Uterus (tissue), 3 donors: ENCODE measurements at regions not wholly inside any gene's neighbourhood (a gene's known extent, or its start where the extent isn't known, plus 50 kb on each side); places are given as distances from the start of the nearest gene placed in this dataset.

Experiments
- DNase-seq, 2 donors: peaks; one replicate each; pipeline ENCODE4 v3.0.0-alpha.2; 2019 to 2020
- H3K27ac ChIP-seq, 2 donors: fragments of 200-600 bp; sonication (generic); 1 replicate in 1 of 2; 2 replicates in 1 of 2; pipeline ENCODE4 v1.5.1; 2016 to 2018
- H3K27me3 ChIP-seq, 2 donors: fragments of 200-600 bp; sonication (generic); one replicate each; pipeline ENCODE4 v1.5.1; 2018 to 2019; ENCODE audit warnings: control low read depth in 1 of 2
- H3K36me3 ChIP-seq, 2 donors: fragments of 200-600 bp; sonication (generic); one replicate each; pipeline ENCODE4 v1.5.1; 2019; ENCODE audit warnings: control low read depth in 1 of 2
- H3K4me1 ChIP-seq, 2 donors: fragments of 200-600 bp; sonication (generic); one replicate each; pipeline ENCODE4 v1.5.1; 2018 to 2019; ENCODE audit warnings: control low read depth in 1 of 2
- H3K4me3 ChIP-seq, 2 donors: fragments of 200-600 bp; sonication (generic); 1 replicate in 1 of 2; 2 replicates in 1 of 2; pipeline ENCODE4 v1.5.1; 2018 to 2019; ENCODE audit warnings: mild to moderate bottlenecking in 1 of 2
- H3K9me3 ChIP-seq, 2 donors: fragments of 200-600 bp; sonication (generic); one replicate each; pipeline ENCODE4 v1.5.1; 2019; ENCODE audit warnings: control low read depth in 1 of 2
- POLR2A ChIP-seq, 2 donors: fragments of 450-650 bp; IDR thresholded peaks; one replicate each; pipeline ENCODE4 v1.6.1; 2016; ENCODE audit warnings: antibody characterized with exemption in 2 of 2, mild to moderate bottlenecking in 1 of 2, moderate library complexity in 1 of 2
- intact Hi-C: fragments of 100-400 bp; cut with DNase I; formaldehyde crosslinking; loops from one replicate; pipeline ENCODE4 v1.15.1; 2023; ENCODE audit warnings: low total_unique reads
- TF ChIP-seq, protein P1 (sequence below), 4 experiments: fragments of 200-600 bp in 2 of 4; fragments of 450-650 bp in 2 of 4; sonication (generic) in 2 of 4; IDR thresholded peaks; one replicate each; pipeline ENCODE4 v1.5.1; 2016 to 2019; ENCODE audit warnings: antibody characterized with exemption in 4 of 4, mild to moderate bottlenecking in 2 of 4, moderate library complexity in 1 of 4
- donor health status: DM: yes; HTN: yes; CAD: no.

GRCh38 chr7:20991544-20991943 lies 204.9 kb upstream of the SP8 start:
- H3K27me3 ChIP-seq: no peaks in the 10 kb centered on the region
- TF ChIP-seq, protein P1, sequence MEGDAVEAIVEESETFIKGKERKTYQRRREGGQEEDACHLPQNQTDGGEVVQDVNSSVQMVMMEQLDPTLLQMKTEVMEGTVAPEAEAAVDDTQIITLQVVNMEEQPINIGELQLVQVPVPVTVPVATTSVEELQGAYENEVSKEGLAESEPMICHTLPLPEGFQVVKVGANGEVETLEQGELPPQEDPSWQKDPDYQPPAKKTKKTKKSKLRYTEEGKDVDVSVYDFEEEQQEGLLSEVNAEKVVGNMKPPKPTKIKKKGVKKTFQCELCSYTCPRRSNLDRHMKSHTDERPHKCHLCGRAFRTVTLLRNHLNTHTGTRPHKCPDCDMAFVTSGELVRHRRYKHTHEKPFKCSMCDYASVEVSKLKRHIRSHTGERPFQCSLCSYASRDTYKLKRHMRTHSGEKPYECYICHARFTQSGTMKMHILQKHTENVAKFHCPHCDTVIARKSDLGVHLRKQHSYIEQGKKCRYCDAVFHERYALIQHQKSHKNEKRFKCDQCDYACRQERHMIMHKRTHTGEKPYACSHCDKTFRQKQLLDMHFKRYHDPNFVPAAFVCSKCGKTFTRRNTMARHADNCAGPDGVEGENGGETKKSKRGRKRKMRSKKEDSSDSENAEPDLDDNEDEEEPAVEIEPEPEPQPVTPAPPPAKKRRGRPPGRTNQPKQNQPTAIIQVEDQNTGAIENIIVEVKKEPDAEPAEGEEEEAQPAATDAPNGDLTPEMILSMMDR (IDR thresholded peaks at IDR 0.05): no peak
- TF ChIP-seq POLR2A (IDR thresholded peaks at IDR 0.05): no peak
- no peaks in the 10 kb centered on the region for H3K4me1 ChIP-seq
- no peak overlapping the region for H3K27ac ChIP-seq
- no peak overlapping the region for H3K4me3 ChIP-seq
- H3K9me3 ChIP-seq: no peaks in the 10 kb centered on the region
- intact Hi-C loops: no loop called here
- H3K36me3 ChIP-seq: no peaks in the 10 kb centered on the region
- no peak for DNase-seq

DNA sequence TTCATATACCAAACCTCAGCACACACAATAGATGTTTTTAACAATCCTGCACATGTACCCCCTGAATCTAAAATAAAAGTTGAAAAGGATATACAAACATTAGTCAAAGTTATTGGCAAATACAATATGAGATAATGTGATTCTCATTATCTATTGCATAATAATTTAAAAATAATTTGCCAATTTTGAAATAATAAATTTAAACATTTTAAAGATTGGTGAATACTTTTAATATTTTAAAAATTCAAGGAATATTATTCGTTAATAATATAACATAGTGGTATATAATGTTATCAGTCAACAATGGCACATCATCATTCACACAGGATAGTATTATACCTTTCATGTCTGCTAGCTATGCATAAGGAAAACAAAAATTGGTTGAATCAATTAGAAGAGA lies 207.0 kb upstream of the SP8 start:
- Histone ChIP-seq H3K4me3 (no peak overlapping the region), H3K4me1 (no peaks in the 10 kb centered on the region), H3K9me3 (no peaks in the 10 kb centered on the region), H3K36me3 (no peaks in the 10 kb centered on the region), H3K27me3 (no peaks in the 10 kb centered on the region), H3K27ac (no peak overlapping the region)
- no peak for DNase-seq
- intact Hi-C loops: no loop called here
- TF ChIP-seq, protein P1 (IDR thresholded peaks at IDR 0.05): no peak
- no peak for TF ChIP-seq POLR2A (IDR thresholded peaks at IDR 0.05)

- Histone ChIP-seq H3K36me3 (no peaks in the 10 kb centered on the region), H3K4me3 (no peak overlapping the region), H3K9me3 (no peaks in the 10 kb centered on the region), H3K4me1 (no peaks in the 10 kb centered on the region), H3K27ac (no peak overlapping the region), H3K27me3 (no peaks in the 10 kb centered on the region)
- no peak for TF ChIP-seq POLR2A (IDR thresholded peaks at IDR 0.05)
- TF ChIP-seq, protein P1 (IDR thresholded peaks at IDR 0.05): no peak
- no peak for DNase-seq
- intact Hi-C loops: no loop called here
Observed at GRCh38 chr7:20998309-20998708, 211.6 kb upstream of the SP8 start.

DNA sequence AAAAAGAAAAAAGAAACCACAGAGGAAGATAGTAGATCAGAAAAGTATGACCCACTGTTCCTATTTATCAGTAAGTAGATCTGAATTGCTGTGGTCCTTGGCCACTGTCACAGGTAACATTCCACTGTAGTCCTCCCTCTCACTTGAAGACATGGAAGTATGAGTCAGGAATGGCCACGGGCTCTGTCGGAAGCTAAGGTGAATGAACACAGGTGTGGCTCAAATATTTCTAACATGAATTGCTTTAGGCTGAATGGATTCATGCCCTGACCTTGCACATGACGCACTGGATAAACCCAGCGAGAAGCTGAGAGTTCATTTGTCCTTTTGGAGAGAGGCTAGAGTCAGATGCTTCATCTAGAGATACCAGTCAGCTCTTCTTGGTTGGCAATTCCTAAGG lies 224.5 kb upstream of the SP8 start:
- no peak for DNase-seq
- Histone ChIP-seq H3K4me1 (no peaks in the 10 kb centered on the region), H3K4me3 (no peak overlapping the region), H3K27ac (no peak overlapping the region), H3K9me3 (no peaks in the 10 kb centered on the region), H3K27me3 (no peaks in the 10 kb centered on the region), H3K36me3 (no peaks in the 10 kb centered on the region)
- intact Hi-C loops: no loop called here
- TF ChIP-seq, protein P1 (IDR thresholded peaks at IDR 0.05): no peak
- TF ChIP-seq POLR2A (IDR thresholded peaks at IDR 0.05): no peak

DNA sequence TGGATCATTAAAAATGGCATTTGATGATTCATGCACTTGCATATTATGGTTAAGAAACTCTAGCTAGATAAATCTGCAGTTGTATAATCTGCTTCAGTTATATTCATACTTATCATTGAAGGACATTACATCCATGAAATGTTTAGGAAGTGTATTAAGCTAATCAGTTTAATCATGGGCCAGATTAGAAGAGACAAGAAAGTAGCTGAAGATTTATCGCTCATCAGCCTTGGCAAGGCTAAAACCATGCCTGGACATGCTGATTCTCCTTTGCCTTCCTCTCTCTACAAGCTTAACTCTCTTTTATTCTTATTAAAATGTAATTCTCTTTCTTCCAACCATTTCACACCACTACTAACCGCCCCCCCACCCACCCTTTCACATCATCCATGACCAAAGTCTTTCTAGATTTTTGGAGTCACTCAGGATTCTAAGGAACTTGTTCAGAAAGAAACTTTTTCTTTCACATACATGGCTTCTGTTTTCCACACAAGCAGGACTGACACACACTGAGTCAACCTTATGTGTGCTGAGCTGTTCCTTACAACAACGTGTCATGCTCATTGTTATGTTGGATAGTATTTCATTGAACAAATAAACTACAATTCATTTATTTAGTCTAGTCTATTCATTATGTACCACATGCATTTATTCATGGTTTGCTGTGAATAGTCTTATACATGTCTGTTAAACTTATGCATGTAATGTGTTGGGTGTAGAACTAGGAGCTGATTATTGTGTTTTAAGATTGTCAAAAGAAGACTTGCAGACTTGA lies 227.3 kb upstream of the SP8 start:
- no peak overlapping the region for H3K27ac ChIP-seq
- H3K4me1 ChIP-seq: no peaks in the 10 kb centered on the region
- H3K27me3 ChIP-seq: no peaks in the 10 kb centered on the region
- no peaks in the 10 kb centered on the region for H3K9me3 ChIP-seq
- DNase-seq: no peak
- no peak overlapping the region for H3K4me3 ChIP-seq
- TF ChIP-seq, protein P1 (IDR thresholded peaks at IDR 0.05): no peak
- TF ChIP-seq POLR2A (IDR thresholded peaks at IDR 0.05): no peak
- no peaks in the 10 kb centered on the region for H3K36me3 ChIP-seq
- intact Hi-C loops: no loop called here
